ENCODE measurements at regions not wholly inside any gene's neighbourhood (a gene's known extent, or its start where the extent isn't known, plus 50 kb on each side); places are given as distances from the start of the nearest gene placed in this dataset.

DNA sequence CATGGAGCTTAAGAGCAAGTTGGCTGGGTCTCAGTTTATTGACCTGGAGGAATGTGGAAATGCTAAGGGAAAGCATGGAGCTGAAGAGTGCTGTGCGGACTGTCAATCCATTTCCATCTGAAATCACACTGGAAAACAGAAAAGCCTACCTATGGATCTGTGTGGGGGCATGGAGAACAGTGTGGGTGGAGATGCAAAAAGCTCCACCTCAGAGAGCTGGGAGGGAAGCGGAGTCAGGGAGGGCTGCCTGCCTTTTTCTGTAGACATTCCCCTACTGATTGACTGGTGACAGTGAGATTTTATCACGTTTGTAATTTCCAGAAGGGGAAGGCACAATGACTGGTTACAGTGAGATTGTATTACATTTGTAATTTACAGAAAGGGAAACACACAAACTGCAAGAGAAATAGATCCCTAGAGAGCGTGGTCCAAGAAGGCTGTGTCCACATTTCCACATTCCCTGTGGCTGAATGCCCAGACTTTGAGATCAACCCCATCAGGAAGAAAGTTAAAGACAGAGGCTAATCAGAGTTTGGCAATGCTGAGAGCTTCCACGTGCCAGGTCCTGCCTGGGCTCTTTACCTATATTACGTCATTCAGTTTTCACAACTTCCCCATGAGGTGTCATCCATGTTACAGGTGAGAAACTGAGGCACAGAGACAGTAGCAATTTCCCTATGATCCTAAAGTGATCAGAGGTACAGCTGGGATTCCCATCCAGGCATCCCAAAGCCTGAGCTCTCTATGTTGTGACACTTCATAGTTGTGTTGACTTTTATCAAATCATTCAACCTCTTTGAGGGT is 67.7 kb upstream of the NSMCE3 start:
- DNase-seq (ENCODE audit: low read depth in 2 of 3, low spot score in 2 of 3) = no peak

GRCh38 chr15:29334544-29334943 is 64.9 kb upstream of the NSMCE3 start:
- no peak for DNase-seq (ENCODE audit: low read depth in 2 of 3, low spot score in 2 of 3)

- DNase-seq (ENCODE audit: low read depth in 2 of 3, low spot score in 2 of 3) = no peak
Measured at GRCh38 chr15:29333261-29333660, 63.6 kb upstream of the NSMCE3 start.

DNA sequence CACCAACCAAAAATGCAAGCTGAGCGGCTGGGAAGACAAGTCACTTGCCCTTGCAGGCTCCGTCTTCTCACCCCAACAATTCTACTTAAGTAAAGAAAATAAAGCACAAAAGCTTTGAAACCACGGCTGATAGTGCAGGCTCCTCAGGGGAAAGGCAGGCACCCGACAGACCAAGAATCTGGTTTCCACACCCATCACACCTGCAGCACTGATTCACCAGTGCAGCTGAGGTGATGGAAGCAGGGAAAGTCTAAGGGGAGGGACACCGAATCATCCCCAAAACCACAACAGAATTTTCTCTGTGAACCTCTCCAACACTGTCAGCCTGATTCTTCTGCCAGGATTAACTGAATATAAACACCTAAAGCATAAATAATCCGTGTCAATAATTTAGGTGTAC is 62.0 kb upstream of the NSMCE3 start:
- DNase-seq (ENCODE audit: low read depth in 2 of 3, low spot score in 2 of 3) = no peak

DNA sequence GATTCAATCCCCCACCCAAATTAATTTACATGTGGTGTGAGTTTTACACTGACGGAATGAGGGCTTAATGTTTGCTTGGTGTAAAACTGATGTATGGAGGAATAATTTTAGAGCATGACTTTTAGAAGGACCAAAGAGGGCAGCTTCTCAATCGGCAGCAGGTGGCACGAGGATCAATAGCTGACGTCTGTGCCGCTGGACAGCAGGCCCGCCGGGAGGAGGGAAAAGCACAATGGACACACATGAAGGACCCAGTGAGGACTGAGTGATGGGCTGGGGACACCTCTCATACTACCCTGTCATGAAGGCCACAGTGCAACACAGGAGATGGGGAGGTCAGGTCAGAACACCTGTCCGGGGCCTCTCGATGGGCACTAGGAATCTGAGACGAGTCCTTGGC is 61.4 kb upstream of the NSMCE3 start:
- no peak for DNase-seq (ENCODE audit: low read depth in 2 of 3, low spot score in 2 of 3)

DNA sequence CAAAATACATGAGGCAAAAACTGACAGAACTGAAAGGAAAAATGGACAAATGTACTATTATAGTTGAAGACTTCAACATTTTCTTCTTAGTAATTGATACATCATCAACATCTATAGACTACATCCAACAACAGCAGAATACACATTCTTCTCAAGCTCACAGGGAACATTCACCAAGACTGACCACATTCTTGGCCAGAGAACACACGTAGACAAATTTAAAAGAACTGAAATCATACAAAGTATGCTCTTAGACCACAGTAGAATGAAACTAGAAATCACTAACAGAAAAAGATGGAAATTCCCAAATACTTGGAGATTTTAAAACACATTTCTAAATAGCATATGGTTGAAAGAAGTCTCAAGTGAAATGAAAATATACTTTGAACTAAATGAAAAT is 55.1 kb upstream of the NSMCE3 start:
- DNase-seq (ENCODE audit: low read depth in 2 of 3, low spot score in 2 of 3) = no peak

DNA sequence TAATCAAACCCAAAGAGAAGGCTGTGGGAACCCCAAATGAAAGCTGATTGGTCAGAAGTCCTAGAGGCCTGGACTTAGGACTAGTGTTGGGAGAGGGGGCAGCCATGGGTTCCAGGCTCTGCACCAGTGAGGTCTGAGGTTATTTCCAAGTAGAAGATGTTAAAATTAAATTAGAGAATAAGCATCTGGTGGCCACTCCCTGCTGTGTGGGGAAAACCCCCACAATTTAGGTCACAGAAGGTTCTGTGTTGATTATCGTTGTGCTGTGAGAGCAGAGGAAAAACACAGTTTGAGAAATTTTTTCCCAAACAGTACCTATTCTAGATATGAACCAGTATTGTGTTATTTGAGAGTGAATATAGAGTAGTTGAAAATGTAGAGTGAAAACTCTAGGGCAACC is 53.9 kb upstream of the NSMCE3 start:
- no peak for DNase-seq (ENCODE audit: low read depth in 2 of 3, low spot score in 2 of 3)

GRCh38 chr15:29322415-29322814 is 52.8 kb upstream of the NSMCE3 start:
- no peak for DNase-seq (ENCODE audit: low read depth in 2 of 3, low spot score in 2 of 3)

- no peak for DNase-seq (ENCODE audit: low read depth in 2 of 3, low spot score in 2 of 3)
Measured at GRCh38 chr15:29320420-29320819, 50.8 kb upstream of the NSMCE3 start.

GRCh38 chr15:29319823-29320222 is 50.2 kb upstream of the NSMCE3 start:
- DNase-seq (ENCODE audit: low read depth in 2 of 3, low spot score in 2 of 3) = no peak
